ENCODE measurements at regions not wholly inside any gene's neighbourhood (a gene's known extent, or its start where the extent isn't known, plus 50 kb on each side); places are given as distances from the start of the nearest gene placed in this dataset.

- TF ChIP-seq CTCF (IDR thresholded peaks at IDR 0.05), result no peak
- TF ChIP-seq POLR2AphosphoS5 (IDR thresholded peaks at IDR 0.05), result no peak
Observed at GRCh38 chr7:124254396-124254795, 221.5 kb upstream of the TMEM229A start.
